ENCODE measurements at regions not wholly inside any gene's neighbourhood (a gene's known extent, or its start where the extent isn't known, plus 50 kb on each side); places are given as distances from the start of the nearest gene placed in this dataset.
A peak's percentile ranks its signal among the peaks of the same experiment; 100 is the strongest.

DNA sequence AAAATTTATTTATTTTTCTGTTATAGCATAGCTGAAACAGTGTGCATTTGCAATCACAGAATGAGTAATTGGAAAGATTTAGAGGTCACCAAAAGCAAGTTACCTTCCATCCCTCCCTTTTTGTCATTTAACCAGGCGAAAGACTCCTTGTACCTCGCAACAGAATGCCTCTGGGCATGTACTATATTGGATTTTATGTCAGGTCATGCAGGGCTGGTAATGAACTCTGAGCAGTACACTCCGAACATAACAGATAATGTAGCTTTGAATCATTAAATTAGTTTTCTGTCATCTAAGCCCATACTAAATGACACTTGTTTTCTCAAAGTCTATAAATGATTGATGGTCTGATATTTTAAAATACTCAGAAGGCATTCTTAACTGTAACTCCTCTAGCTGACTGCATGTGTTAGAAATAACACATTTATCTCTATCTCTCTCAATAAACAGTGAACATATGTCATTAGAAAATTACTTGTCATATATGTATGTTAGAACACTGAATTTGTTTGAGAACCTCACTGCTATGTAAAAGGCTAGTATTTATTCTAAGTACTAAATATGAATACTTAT lies 541.2 kb downstream of the CDH10 start:
- TF ChIP-seq, protein P1, sequence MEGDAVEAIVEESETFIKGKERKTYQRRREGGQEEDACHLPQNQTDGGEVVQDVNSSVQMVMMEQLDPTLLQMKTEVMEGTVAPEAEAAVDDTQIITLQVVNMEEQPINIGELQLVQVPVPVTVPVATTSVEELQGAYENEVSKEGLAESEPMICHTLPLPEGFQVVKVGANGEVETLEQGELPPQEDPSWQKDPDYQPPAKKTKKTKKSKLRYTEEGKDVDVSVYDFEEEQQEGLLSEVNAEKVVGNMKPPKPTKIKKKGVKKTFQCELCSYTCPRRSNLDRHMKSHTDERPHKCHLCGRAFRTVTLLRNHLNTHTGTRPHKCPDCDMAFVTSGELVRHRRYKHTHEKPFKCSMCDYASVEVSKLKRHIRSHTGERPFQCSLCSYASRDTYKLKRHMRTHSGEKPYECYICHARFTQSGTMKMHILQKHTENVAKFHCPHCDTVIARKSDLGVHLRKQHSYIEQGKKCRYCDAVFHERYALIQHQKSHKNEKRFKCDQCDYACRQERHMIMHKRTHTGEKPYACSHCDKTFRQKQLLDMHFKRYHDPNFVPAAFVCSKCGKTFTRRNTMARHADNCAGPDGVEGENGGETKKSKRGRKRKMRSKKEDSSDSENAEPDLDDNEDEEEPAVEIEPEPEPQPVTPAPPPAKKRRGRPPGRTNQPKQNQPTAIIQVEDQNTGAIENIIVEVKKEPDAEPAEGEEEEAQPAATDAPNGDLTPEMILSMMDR (IDR thresholded peaks at IDR 0.05; ENCODE audit: low read depth, low read length), result no peak
- Histone ChIP-seq H3K27ac (no peak overlapping the region), H3K27me3 (ENCODE audit: insufficient read depth, low read depth, severe bottlenecking) (no peaks in the 10 kb centered on the region), H3K9me3 (ENCODE audit: severe bottlenecking) (no peaks in the 10 kb centered on the region), H3K36me3 (no peaks in the 10 kb centered on the region), H3K4me3 (ENCODE audit: low read depth, low read length) (no peak overlapping the region)
- DNase-seq, result no peak

DNA sequence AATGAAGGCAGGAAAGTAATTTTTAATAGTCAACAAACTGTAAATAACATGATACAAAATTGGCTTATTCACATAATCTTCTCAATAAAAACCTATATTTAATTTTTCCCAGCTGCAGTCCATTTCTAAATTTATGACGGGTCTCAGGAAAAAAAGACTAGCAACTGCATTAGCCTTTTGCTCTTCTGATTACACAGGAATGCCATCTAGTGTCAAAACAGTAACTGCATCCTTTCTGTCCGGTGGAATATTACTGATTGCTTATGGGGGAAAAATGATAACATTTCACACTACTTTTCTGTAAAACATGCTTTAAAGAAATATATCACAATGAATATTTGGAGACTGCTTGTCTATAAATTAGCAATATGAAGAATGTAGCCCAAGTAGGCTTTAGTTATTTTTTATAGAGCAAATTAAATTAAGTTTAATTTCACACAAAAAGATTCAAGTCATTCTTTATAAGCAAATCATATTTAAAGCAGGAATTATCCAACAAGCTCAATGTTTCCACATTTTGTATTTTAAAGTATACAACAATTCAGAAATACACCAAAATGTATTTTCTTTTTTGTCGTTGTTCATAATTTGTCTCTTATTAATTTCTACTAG lies 534.7 kb downstream of the CDH10 start:
- H3K9me3 ChIP-seq (ENCODE audit: severe bottlenecking), result no peaks in the 10 kb centered on the region
- no peaks in the 10 kb centered on the region for H3K27me3 ChIP-seq (ENCODE audit: insufficient read depth, low read depth, severe bottlenecking)
- H3K36me3 ChIP-seq, result no peaks in the 10 kb centered on the region
- no peak overlapping the region for H3K27ac ChIP-seq
- H3K4me3 ChIP-seq (ENCODE audit: low read depth, low read length), result no peak overlapping the region
- TF ChIP-seq, protein P1 (IDR thresholded peaks at IDR 0.05; ENCODE audit: low read depth, low read length), result peak; percentile 70
- DNase-seq, result no peak

DNA sequence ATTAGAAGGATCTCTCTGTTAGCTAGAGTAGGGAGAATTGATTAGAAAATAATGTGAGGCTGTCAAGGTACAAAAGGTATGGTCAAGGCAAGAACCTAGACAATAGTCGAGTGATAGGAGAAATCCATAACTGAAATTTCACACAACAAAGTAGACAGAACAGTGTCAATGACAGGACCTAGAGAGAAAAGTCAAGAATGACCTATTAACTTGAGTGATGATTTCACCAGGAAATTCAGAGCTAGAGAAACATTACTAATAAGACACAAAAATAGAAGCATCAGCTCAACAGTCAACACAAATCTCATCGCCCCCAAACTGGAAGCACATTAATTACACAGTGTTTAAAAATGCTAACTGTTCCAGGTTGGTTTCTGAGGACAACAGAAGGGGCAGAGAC lies 532.4 kb downstream of the CDH10 start:
- TF ChIP-seq, protein P1 (IDR thresholded peaks at IDR 0.05; ENCODE audit: low read depth, low read length), result no peak
- Histone ChIP-seq H3K9me3 (ENCODE audit: severe bottlenecking) (no peaks in the 10 kb centered on the region), H3K36me3 (no peaks in the 10 kb centered on the region), H3K4me3 (ENCODE audit: low read depth, low read length) (no peak overlapping the region), H3K27ac (no peak overlapping the region), H3K27me3 (ENCODE audit: insufficient read depth, low read depth, severe bottlenecking) (no peaks in the 10 kb centered on the region)
- no peak for DNase-seq

DNA sequence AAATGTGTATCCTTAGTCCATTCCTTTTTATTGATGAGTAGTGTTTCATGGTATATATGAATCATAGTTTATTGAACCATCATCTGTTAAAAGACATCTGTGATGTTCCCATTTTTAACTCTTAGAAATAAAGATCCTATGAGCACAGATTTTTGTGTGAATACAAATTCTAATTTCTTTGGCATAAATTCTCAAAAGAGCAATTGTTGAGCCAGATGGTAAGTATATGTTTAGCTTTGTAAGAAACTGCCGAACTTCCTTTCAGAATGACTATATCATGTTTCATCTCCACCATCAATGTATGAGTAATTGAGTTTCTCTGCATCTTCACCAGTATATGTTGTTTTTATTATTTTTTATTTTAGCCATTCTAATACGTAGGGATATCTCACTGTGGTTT lies 526.4 kb downstream of the CDH10 start:
- Histone ChIP-seq H3K27me3 (ENCODE audit: insufficient read depth, low read depth, severe bottlenecking) (no peaks in the 10 kb centered on the region), H3K9me3 (ENCODE audit: severe bottlenecking) (no peaks in the 10 kb centered on the region), H3K36me3 (no peaks in the 10 kb centered on the region), H3K27ac (no peak overlapping the region), H3K4me3 (ENCODE audit: low read depth, low read length) (no peak overlapping the region)
- TF ChIP-seq, protein P1 (IDR thresholded peaks at IDR 0.05; ENCODE audit: low read depth, low read length), result no peak
- DNase-seq, result no peak

DNA sequence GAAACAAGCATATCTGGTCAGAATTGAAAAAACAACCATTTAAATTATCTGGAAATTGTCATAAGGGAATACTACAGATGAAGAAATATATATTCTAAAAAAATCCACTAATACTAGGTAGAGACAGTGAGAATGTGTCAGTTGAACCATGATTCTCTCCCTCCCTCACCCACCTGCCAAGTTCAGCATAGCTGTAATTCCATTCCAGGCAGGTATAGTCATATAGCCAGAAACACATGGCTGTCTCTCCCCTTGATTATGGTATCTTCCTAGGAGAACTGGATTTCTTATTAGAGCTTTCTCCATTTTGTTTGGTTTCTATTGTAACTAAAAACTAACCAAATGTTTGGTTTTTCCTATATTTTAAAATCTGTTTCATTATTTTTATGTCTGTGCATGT lies 509.2 kb downstream of the CDH10 start:
- no peak for DNase-seq
- Histone ChIP-seq H3K36me3 (no peaks in the 10 kb centered on the region), H3K4me3 (ENCODE audit: low read depth, low read length) (no peak overlapping the region), H3K27me3 (ENCODE audit: insufficient read depth, low read depth, severe bottlenecking) (no peaks in the 10 kb centered on the region), H3K9me3 (ENCODE audit: severe bottlenecking) (no peaks in the 10 kb centered on the region), H3K27ac (no peak overlapping the region)
- TF ChIP-seq, protein P1 (IDR thresholded peaks at IDR 0.05; ENCODE audit: low read depth, low read length), result no peak

DNA sequence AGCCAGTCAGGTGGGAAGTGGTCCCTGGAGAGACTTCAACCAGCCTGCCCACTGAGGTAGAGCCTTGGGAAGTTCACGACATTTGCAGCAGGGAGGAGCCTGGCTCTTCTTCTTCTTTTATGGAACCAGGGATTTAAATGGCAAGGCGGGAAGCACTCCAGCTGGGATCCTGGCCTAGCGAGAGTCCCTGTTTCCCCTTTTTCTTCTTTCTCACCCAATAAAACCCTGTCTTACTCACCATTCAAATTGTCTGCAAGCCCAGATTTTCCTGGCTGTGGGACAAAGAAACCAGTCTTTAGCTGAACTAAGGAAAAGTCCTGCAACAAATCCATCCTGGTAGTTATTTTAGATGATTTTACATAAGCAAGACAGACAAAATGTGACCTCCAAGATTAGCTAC lies 503.7 kb downstream of the CDH10 start:
- no peak overlapping the region for H3K4me3 ChIP-seq (ENCODE audit: low read depth, low read length)
- no peaks in the 10 kb centered on the region for H3K36me3 ChIP-seq
- H3K27me3 ChIP-seq (ENCODE audit: insufficient read depth, low read depth, severe bottlenecking), result no peaks in the 10 kb centered on the region
- no peaks in the 10 kb centered on the region for H3K9me3 ChIP-seq (ENCODE audit: severe bottlenecking)
- DNase-seq, result no peak
- TF ChIP-seq, protein P1 (IDR thresholded peaks at IDR 0.05; ENCODE audit: low read depth, low read length), result no peak
- no peak overlapping the region for H3K27ac ChIP-seq

Data from WERI-Rb-1 (cell line).